HepG2 (cell line): ENCODE measurements at regions not wholly inside any gene's neighbourhood (a gene's known extent, or its start where the extent isn't known, plus 50 kb on each side); places are given as distances from the start of the nearest gene placed in this dataset.

Experiments
- ATAC-seq: fragments of 200-7000 bp; cut with Tn5 transposase; 3 replicates; pipeline ENCODE4 v1.9.1; 2020; ENCODE audit warnings: mild to moderate bottlenecking, moderate library complexity
- BruUV-seq: library from RNA; stranded (reverse); fragments of 400-500 nt; replicated peaks from 2 replicates; lab custom pipeline; 2021; lab: Mats Ljungman, UMichigan
- CTCF ChIA-PET: fragments of 300-600 bp; formaldehyde crosslinking; extraction: SDS; loops from one replicate; lab custom pipeline; 2021; ENCODE audit warnings: low total read pairs, inconsistent platforms, low intra/inter-chr PET ratio; lab: Yijun Ruan, JAX
- POLR2A ChIA-PET: fragments of 350-600 bp; sonication (Branson Sonifier 250); formaldehyde crosslinking; loops from one replicate; lab custom pipeline; 2020; ENCODE audit warnings: antibody characterized with exemption, inconsistent platforms; lab: Yijun Ruan, JAX
- DNase-seq: peaks from one replicate; pipeline ENCODE4 v3.0.0-alpha.2; 2015; ENCODE audit warnings: low spot score
- FAIRE-seq: peaks from 3 replicates; lab custom pipeline; 2011; peaks lifted over from hg19 to GRCh38; lab: Jason Lieb, UNC
- H2AFZ ChIP-seq: one replicate; pipeline ENCODE4 v1.6.1; 2011; ENCODE audit warnings: low read length, inconsistent platforms
- H3K27ac ChIP-seq: fragments of 300-600 bp; 3 replicates; pipeline ENCODE4 v1.8.0; 2011; ENCODE audit warnings: mixed run types, mild to moderate bottlenecking, mixed read lengths, low read length, inconsistent platforms; ENCODE audit not compliant: insufficient read depth; ENCODE audit errors: extremely low read length
- H3K27me3 ChIP-seq, 2 experiments: fragments of 200-600 bp in 1 of 2; 2 replicates in 1 of 2; 3 replicates in 1 of 2; pipeline versions ENCODE4 v1.6.0 to v1.8.0; 2011; ENCODE audit warnings: low read length in 2 of 2, mild to moderate bottlenecking in 2 of 2, moderate library complexity in 2 of 2, inconsistent platforms in 1 of 2; ENCODE audit not compliant: insufficient read depth in 2 of 2, control insufficient read depth in 1 of 2
- H3K36me3 ChIP-seq, 2 experiments: fragments of 200-600 bp in 1 of 2; replicated peaks in 1 of 2; 2 replicates in 1 of 2; 3 replicates in 1 of 2; pipeline versions ENCODE4 v1.5.1 to v1.8.0; 2011; ENCODE audit warnings: low read length in 2 of 2, inconsistent platforms in 1 of 2; ENCODE audit not compliant: insufficient read depth in 2 of 2, control insufficient read depth in 1 of 2
- H3K4me1 ChIP-seq: 2 replicates; pipeline ENCODE4 v1.5.1; 2012; ENCODE audit warnings: low read length, inconsistent platforms; ENCODE audit not compliant: insufficient read depth
- H3K4me2 ChIP-seq: 2 replicates; pipeline ENCODE4 v1.6.0; 2011; ENCODE audit warnings: low read depth, low read length, inconsistent platforms
- H3K4me3 ChIP-seq, 3 experiments: fragments of 200-600 bp in 1 of 3; sonication (generic), shearing (Covaris generic) in 1 of 3; replicated peaks in 1 of 3; 2 replicates each; pipeline ENCODE4 v1.5.1; 2011 to 2016; ENCODE audit warnings: low read length in 3 of 3, inconsistent platforms in 2 of 3, low read depth in 2 of 3, mild to moderate bottlenecking in 2 of 3, control low read depth in 1 of 3, mixed read lengths in 1 of 3; ENCODE audit not compliant: insufficient read depth in 1 of 3
- H3K79me2 ChIP-seq: one replicate; pipeline ENCODE4 v1.6.1; 2011; ENCODE audit warnings: low read length, inconsistent platforms; ENCODE audit not compliant: insufficient read depth
- H3K9ac ChIP-seq: 2 replicates; pipeline ENCODE4 v1.6.0; 2011; ENCODE audit warnings: mild to moderate bottlenecking, low read depth, low read length, inconsistent platforms; ENCODE audit not compliant: insufficient read depth
- H3K9me3 ChIP-seq: 2 replicates; pipeline ENCODE4 v1.5.1; 2012; ENCODE audit warnings: mild to moderate bottlenecking, low read length
- H4K20me1 ChIP-seq: 2 replicates; pipeline ENCODE4 v1.6.0; 2011; ENCODE audit warnings: inconsistent platforms, mild to moderate bottlenecking, low read length, moderate library complexity; ENCODE audit not compliant: insufficient read depth
- FOXK1 ChIP-seq: sonication (generic); formaldehyde crosslinking; IDR thresholded peaks from 2 replicates; pipeline ENCODE4 v1.4.0; 2020; ENCODE audit warnings: low read depth, missing genetic modification reagents, borderline replicate concordance
- GABPA ChIP-seq, 2 experiments: IDR thresholded peaks; 2 replicates each; pipeline ENCODE4 v1.6.1; 2011 to 2016; ENCODE audit warnings: low read depth in 2 of 2, low read length in 1 of 2, missing biosample characterization in 1 of 2, missing genetic modification characterization in 1 of 2
- GATAD1 ChIP-seq: IDR thresholded peaks from 2 replicates; pipeline ENCODE4 v1.6.1; 2016; ENCODE audit warnings: missing genetic modification reagents, missing compliant biosample characterization
- HNRNPLL ChIP-seq: fragments of 200-400 bp; formaldehyde crosslinking; IDR thresholded peaks from 2 replicates; pipeline ENCODE4 v1.6.1; 2017; ENCODE audit warnings: mild to moderate bottlenecking, low read depth, low read length; ENCODE audit not compliant: poor library complexity, severe bottlenecking
- IRF1 ChIP-seq: sonication (generic); formaldehyde crosslinking; IDR thresholded peaks from 2 replicates; pipeline ENCODE4 v1.4.0; 2020; ENCODE audit warnings: low read depth, mild to moderate bottlenecking, missing genetic modification reagents
- KDM6A ChIP-seq: IDR thresholded peaks from 2 replicates; pipeline ENCODE4 v1.6.1; 2016; ENCODE audit warnings: low read depth
- MEIS2 ChIP-seq: sonication (generic); formaldehyde crosslinking; IDR thresholded peaks from 2 replicates; pipeline ENCODE4 v1.9.0; 2021; ENCODE audit warnings: mild to moderate bottlenecking, missing genetic modification reagents
- NR2C2 ChIP-seq: sonication (generic); formaldehyde crosslinking; IDR thresholded peaks from 2 replicates; pipeline ENCODE4 v1.4.0; 2020; ENCODE audit warnings: missing genetic modification reagents, mild to moderate bottlenecking, moderate library complexity, borderline replicate concordance
- RBM22 ChIP-seq: fragments of 200-400 bp; formaldehyde crosslinking; optimal IDR thresholded peaks from 2 replicates; pipeline ENCODE3; 2017; ENCODE audit warnings: mild to moderate bottlenecking, low read length, moderate library complexity
- SETDB1 ChIP-seq: sonication (generic); formaldehyde crosslinking; IDR thresholded peaks from 2 replicates; pipeline ENCODE4 v1.5.1; 2020; ENCODE audit warnings: missing genetic modification reagents, mild to moderate bottlenecking, borderline replicate concordance
- SNAI1 ChIP-seq: sonication (generic); formaldehyde crosslinking; IDR thresholded peaks from 2 replicates; pipeline ENCODE4 v1.5.0; 2020; ENCODE audit warnings: mild to moderate bottlenecking, missing genetic modification reagents, borderline replicate concordance
- ZBTB25 ChIP-seq: IDR thresholded peaks from 2 replicates; pipeline ENCODE4 v1.6.1; 2018; ENCODE audit warnings: missing genetic modification reagents
- ZFP1 ChIP-seq: IDR thresholded peaks from 2 replicates; pipeline ENCODE4 v1.6.1; 2016
- ZKSCAN1 ChIP-seq: fragments of 150-350 bp; IDR thresholded peaks from 2 replicates; pipeline ENCODE4 v1.6.1; 2014; ENCODE audit warnings: low read length
- ZNF512B ChIP-seq: sonication (generic); formaldehyde crosslinking; IDR thresholded peaks from 2 replicates; pipeline ENCODE4 v1.5.1; 2020; ENCODE audit warnings: missing genetic modification reagents, mild to moderate bottlenecking, borderline replicate concordance
- ZNF556 ChIP-seq: sonication (generic); formaldehyde crosslinking; IDR thresholded peaks from 2 replicates; pipeline ENCODE4 v1.4.0; 2020; ENCODE audit warnings: mild to moderate bottlenecking, missing genetic modification reagents, borderline replicate concordance
- WGBS: methylation state at CpG from one replicate; pipeline ENCODE4 v1.1.6; 2017; ENCODE audit warnings: low lambda C conversion rate; 5-methylcytosine and 5-hydroxymethylcytosine counted together
- in situ Hi-C: cut with HindIII; loops from 2 replicates; pipeline ENCODE4 v1.10.0; 2017; ENCODE audit warnings: low pct_unique_long_range_greater_than_20kb; ENCODE audit not compliant: extremely low pct_ligation_motif_present
- intact Hi-C: fragments of 100-400 bp; cut with micrococcal nuclease; formaldehyde crosslinking; loops from one replicate; pipeline ENCODE4 v1.10.0; 2022; ENCODE audit not compliant: unreplicated experiment

- FAIRE-seq (no peak), DNase-seq (no peak), ATAC-seq (no peak)
- in situ Hi-C loops (no loop called here), intact Hi-C loops (no loop called here)
- no peaks in the 10 kb centered on the region for H4K20me1 ChIP-seq
- ChIA-PET POLR2A (no interaction called here), CTCF (no interaction called here)
- H3K36me3 ChIP-seq: no peaks in the 10 kb centered on the region
- no peaks in the 10 kb centered on the region; a peak in 1 of 5 replicates for H3K27me3 ChIP-seq
- H3K9me3 ChIP-seq: no peaks in the 10 kb centered on the region
- TF ChIP-seq KDM6A (no peak), RBM22 (no peak), SETDB1 (no peak), ZFP1 (CRISPR knock-in tag) (no peak), GABPA (IDR thresholded peaks at IDR 0.05; ENCODE audit: low read depth, low read length) (no peak), GABPA (CRISPR knock-in tag; IDR thresholded peaks at IDR 0.05; ENCODE audit: low read depth) (no peak), GATAD1 (CRISPR knock-in tag) (no peak), IRF1 (CRISPR knock-in tag) (no peak), ZBTB25 (CRISPR knock-in tag) (no peak), ZKSCAN1 (no peak), ZNF556 (CRISPR knock-in tag) (no peak), NR2C2 (CRISPR knock-in tag) (no peak), ZNF512B (no peak), MEIS2 (no peak), SNAI1 (CRISPR knock-in tag) (no peak), HNRNPLL (no peak), FOXK1 (no peak)
- H3K4me3 ChIP-seq: no peak overlapping the region
- no peaks in the 10 kb centered on the region for H3K79me2 ChIP-seq
- H3K4me1 ChIP-seq: no peaks in the 10 kb centered on the region
- no peak overlapping the region for H3K27ac ChIP-seq
- no peak overlapping the region for H2AFZ ChIP-seq
- BruUV-seq: no TSS peak
- H3K4me2 ChIP-seq: no peak overlapping the region
- no peak overlapping the region for H3K9ac ChIP-seq
- WGBS: 12% methylated on average over 1 of the region's 1 CpG
These were observed 114.3 kb upstream of the GRIK3 start for GRCh38 chr1:37148663-37149062.
